Muscle of leg (tissue), 3 donors: ENCODE measurements at regions not wholly inside any gene's neighbourhood (a gene's known extent, or its start where the extent isn't known, plus 50 kb on each side); places are given as distances from the start of the nearest gene placed in this dataset.

ENCODE experiments used
- DNase-seq: peaks from one replicate; pipeline ENCODE4 v3.0.0; 2013
- H3K27ac ChIP-seq: one replicate; pipeline ENCODE4 v1.5.1; 2013; ENCODE audit warnings: mild to moderate bottlenecking, low read length, control low read depth
- H3K27me3 ChIP-seq: one replicate; pipeline ENCODE4 v1.6.1; 2013; ENCODE audit warnings: low read length; ENCODE audit not compliant: control insufficient read depth, insufficient read depth
- H3K36me3 ChIP-seq: one replicate; pipeline ENCODE4 v1.6.1; 2013; ENCODE audit warnings: low read length; ENCODE audit not compliant: control insufficient read depth, insufficient read depth
- H3K4me1 ChIP-seq: one replicate; pipeline ENCODE4 v1.6.1; 2013; ENCODE audit warnings: low read length; ENCODE audit not compliant: control insufficient read depth, insufficient read depth
- H3K4me3 ChIP-seq: one replicate; pipeline ENCODE4 v1.5.1; 2013; ENCODE audit warnings: low read length, control low read depth
- H3K9me3 ChIP-seq: replicated peaks from 2 replicates; pipeline ENCODE4 v1.6.1; 2013; ENCODE audit warnings: low read depth, low read length; ENCODE audit not compliant: control insufficient read depth
- WGBS: methylation state at CpG from one replicate; pipeline ENCODE4 v1.1.5; 2013; ENCODE audit warnings: missing lambda C conversion rate; ENCODE audit not compliant: insufficient coverage; 5-methylcytosine and 5-hydroxymethylcytosine counted together

GRCh38 chr1:80211691-80212380, 1205.3 kb upstream of the ADGRL4 start:
- WGBS: 40% methylated on average over 3 of the region's 8 CpGs

GRCh38 chr1:80202118-80202517, 1195.6 kb upstream of the ADGRL4 start:
- H3K4me1 ChIP-seq: no peaks in the 10 kb centered on the region
- DNase-seq: no peak
- no peak overlapping the region for H3K4me3 ChIP-seq
- no CpG with 5 or more reads among the region's 4 CpGs for WGBS
- no peaks in the 10 kb centered on the region for H3K9me3 ChIP-seq
- no peaks in the 10 kb centered on the region for H3K27me3 ChIP-seq
- H3K27ac ChIP-seq: no peak overlapping the region
- no peaks in the 10 kb centered on the region for H3K36me3 ChIP-seq

More at GRCh38 chr1:80211691-80212380, 1205.3 kb upstream of the ADGRL4 start:
- no peaks in the 10 kb centered on the region for H3K36me3 ChIP-seq
- H3K4me3 ChIP-seq: no peak overlapping the region
- H3K27me3 ChIP-seq: no peaks in the 10 kb centered on the region
- no peaks in the 10 kb centered on the region for H3K9me3 ChIP-seq
- DNase-seq: peak; percentile 64
- no peak overlapping the region for H3K27ac ChIP-seq
- no peaks in the 10 kb centered on the region for H3K4me1 ChIP-seq

GRCh38 chr1:80194221-80194620, 1187.7 kb upstream of the ADGRL4 start:
- Histone ChIP-seq H3K4me3 (no peak overlapping the region), H3K27ac (no peak overlapping the region), H3K4me1 (no peaks in the 10 kb centered on the region), H3K9me3 (no peaks in the 10 kb centered on the region), H3K27me3 (no peaks in the 10 kb centered on the region), H3K36me3 (no peaks in the 10 kb centered on the region)
- no CpG with 5 or more reads among the region's 4 CpGs for WGBS
- no peak for DNase-seq

GRCh38 chr1:80181418-80181817, 1174.9 kb upstream of the ADGRL4 start:
- no peaks in the 10 kb centered on the region for H3K27me3 ChIP-seq
- H3K4me3 ChIP-seq: no peak overlapping the region

GRCh38 chr1:80171631-80172030, 1165.1 kb upstream of the ADGRL4 start:
- peaks cover 3% of the 10 kb centered on the region for H3K9me3 ChIP-seq
- no peak overlapping the region for H3K27ac ChIP-seq
- no peaks in the 10 kb centered on the region for H3K36me3 ChIP-seq
- H3K4me1 ChIP-seq: no peaks in the 10 kb centered on the region
- 56% methylated on average over 3 of the region's 4 CpGs for WGBS
- no peaks in the 10 kb centered on the region for H3K27me3 ChIP-seq
- H3K4me3 ChIP-seq: no peak overlapping the region
- DNase-seq: peak; percentile 71

More at GRCh38 chr1:80181418-80181817, 1174.9 kb upstream of the ADGRL4 start:
- DNase-seq: no peak
- no peaks in the 10 kb centered on the region for H3K4me1 ChIP-seq
- H3K36me3 ChIP-seq: no peaks in the 10 kb centered on the region
- H3K9me3 ChIP-seq: peaks cover under 1% of the 10 kb centered on the region
- no peak overlapping the region for H3K27ac ChIP-seq

GRCh38 chr1:80170811-80171485, 1164.4 kb upstream of the ADGRL4 start:
- Histone ChIP-seq H3K4me1 (no peaks in the 10 kb centered on the region), H3K4me3 (no peak overlapping the region), H3K27ac (no peak overlapping the region), H3K9me3 (no peaks in the 10 kb centered on the region), H3K36me3 (no peaks in the 10 kb centered on the region), H3K27me3 (no peaks in the 10 kb centered on the region)
- peak; percentile 95 for DNase-seq
- no CpG with 5 or more reads among the region's 1 CpG for WGBS

- Histone ChIP-seq H3K9me3 (no peaks in the 10 kb centered on the region), H3K4me1 (no peaks in the 10 kb centered on the region), H3K27me3 (no peaks in the 10 kb centered on the region), H3K27ac (no peak overlapping the region), H3K36me3 (no peaks in the 10 kb centered on the region), H3K4me3 (no peak overlapping the region)
- DNase-seq: no peak
Observed at GRCh38 chr1:80164150-80164549, 1157.6 kb upstream of the ADGRL4 start.

GRCh38 chr1:80163686-80164085, 1157.2 kb upstream of the ADGRL4 start:
- Histone ChIP-seq H3K9me3 (no peaks in the 10 kb centered on the region), H3K4me1 (no peaks in the 10 kb centered on the region), H3K36me3 (no peaks in the 10 kb centered on the region), H3K27me3 (no peaks in the 10 kb centered on the region), H3K27ac (no peak overlapping the region), H3K4me3 (no peak overlapping the region)
- 85% methylated on average over 3 of the region's 6 CpGs for WGBS
- DNase-seq: no peak

GRCh38 chr1:80158771-80159170, 1152.2 kb upstream of the ADGRL4 start:
- Histone ChIP-seq H3K27me3 (no peaks in the 10 kb centered on the region), H3K4me1 (no peaks in the 10 kb centered on the region), H3K27ac (no peak overlapping the region), H3K4me3 (no peak overlapping the region), H3K36me3 (no peaks in the 10 kb centered on the region), H3K9me3 (no peaks in the 10 kb centered on the region)
- WGBS: no CpG with 5 or more reads among the region's 2 CpGs
- DNase-seq: no peak

- Histone ChIP-seq H3K4me3 (no peak overlapping the region), H3K9me3 (no peaks in the 10 kb centered on the region), H3K36me3 (no peaks in the 10 kb centered on the region), H3K27me3 (no peaks in the 10 kb centered on the region), H3K4me1 (no peaks in the 10 kb centered on the region), H3K27ac (no peak overlapping the region)
- DNase-seq: no peak
- no CpG with 5 or more reads among the region's 4 CpGs for WGBS
Observed at GRCh38 chr1:80158266-80158665, 1151.7 kb upstream of the ADGRL4 start.
